Trophoblast cell (in vitro differentiated cells and primary cell): ENCODE measurements at regions not wholly inside any gene's neighbourhood (a gene's known extent, or its start where the extent isn't known, plus 50 kb on each side); places are given as distances from the start of the nearest gene placed in this dataset.
A peak's percentile ranks its signal among the peaks of the same experiment; 100 is the strongest.
"Not testable (repeated sequence)": the region's sequence is repeated elsewhere in the genome, so short reads cannot be mapped to it uniquely, and the experiment has no call there.

Experiments used
- DNase-seq, 2 donors: peaks; one replicate each; pipeline ENCODE4 v3.0.0-alpha.2; 2016
- H2AFZ ChIP-seq: 2 replicates; pipeline ENCODE4 v1.6.1; 2013; ENCODE audit warnings: low read length, moderate library complexity, mild to moderate bottlenecking; ENCODE audit not compliant: insufficient read depth, poor library complexity
- H2AK5ac ChIP-seq: 2 replicates; pipeline ENCODE4 v1.6.1; 2013; ENCODE audit warnings: mild to moderate bottlenecking, low read length
- H2BK120ac ChIP-seq: 2 replicates; pipeline ENCODE4 v1.6.1; 2013; ENCODE audit warnings: low read length, mild to moderate bottlenecking, moderate library complexity; ENCODE audit not compliant: insufficient read depth, poor library complexity
- H2BK12ac ChIP-seq: 2 replicates; pipeline ENCODE4 v1.6.1; 2013; ENCODE audit warnings: mild to moderate bottlenecking, low read length, moderate library complexity
- H2BK5ac ChIP-seq: 2 replicates; pipeline ENCODE4 v1.6.1; 2013; ENCODE audit warnings: low read length, low read depth, moderate library complexity, mild to moderate bottlenecking; ENCODE audit not compliant: poor library complexity
- H3K14ac ChIP-seq: 2 replicates; pipeline ENCODE4 v1.6.1; 2013; ENCODE audit warnings: mild to moderate bottlenecking, low read length
- H3K18ac ChIP-seq: 2 replicates; pipeline ENCODE4 v1.6.1; 2013; ENCODE audit warnings: mild to moderate bottlenecking, low read length
- H3K23ac ChIP-seq: 2 replicates; pipeline ENCODE4 v1.6.1; 2013; ENCODE audit warnings: low read length
- H3K27ac ChIP-seq: 2 replicates; pipeline ENCODE4 v1.5.1; 2013; ENCODE audit warnings: low read depth, mild to moderate bottlenecking, inconsistent platforms, low read length, moderate library complexity
- H3K27me3 ChIP-seq: 2 replicates; pipeline ENCODE4 v1.6.1; 2013; ENCODE audit warnings: inconsistent platforms, mild to moderate bottlenecking, low read length, moderate library complexity; ENCODE audit not compliant: insufficient read depth
- H3K36me3 ChIP-seq, 2 experiments: 1 replicate in 1 of 2; 2 replicates in 1 of 2; pipeline ENCODE4 v1.6.1; 2013; ENCODE audit warnings: low read length in 2 of 2, mild to moderate bottlenecking in 2 of 2, moderate library complexity in 1 of 2; ENCODE audit not compliant: insufficient read depth in 2 of 2, control insufficient read depth in 1 of 2
- H3K4ac ChIP-seq: 2 replicates; pipeline ENCODE4 v1.6.1; 2013; ENCODE audit warnings: low read depth, mild to moderate bottlenecking, low read length, moderate library complexity
- H3K4me1 ChIP-seq, 2 experiments: 1 replicate in 1 of 2; 2 replicates in 1 of 2; pipeline ENCODE4 v1.6.1; 2013; ENCODE audit warnings: low read length in 2 of 2, mild to moderate bottlenecking in 2 of 2, moderate library complexity in 1 of 2; ENCODE audit not compliant: insufficient read depth in 2 of 2, control insufficient read depth in 1 of 2
- H3K4me2 ChIP-seq: 2 replicates; pipeline ENCODE4 v1.6.1; 2013; ENCODE audit warnings: inconsistent platforms, mild to moderate bottlenecking, low read length, moderate library complexity
- H3K4me3 ChIP-seq: 2 replicates; pipeline ENCODE4 v1.5.1; 2013; ENCODE audit warnings: mild to moderate bottlenecking, low read depth, low read length, inconsistent platforms
- H3K79me1 ChIP-seq: one replicate; pipeline ENCODE4 v1.6.1; 2013; ENCODE audit warnings: low read length
- H3K79me2 ChIP-seq: 2 replicates; pipeline ENCODE4 v1.6.1; 2013; ENCODE audit warnings: low read length, mild to moderate bottlenecking; ENCODE audit not compliant: control insufficient read depth, insufficient read depth, poor library complexity
- H3K9ac ChIP-seq: 2 replicates; pipeline ENCODE4 v1.6.1; 2013; ENCODE audit warnings: mild to moderate bottlenecking, low read length
- H3K9me3 ChIP-seq: 2 replicates; pipeline ENCODE4 v1.6.1; 2013; ENCODE audit warnings: low read depth, mild to moderate bottlenecking, control low read depth, inconsistent platforms, low read length; ENCODE audit not compliant: insufficient read depth
- H4K12ac ChIP-seq: 2 replicates; pipeline ENCODE4 v1.6.1; 2013; ENCODE audit warnings: low read depth, mild to moderate bottlenecking, low read length, moderate library complexity
- H4K8ac ChIP-seq: 2 replicates; pipeline ENCODE4 v1.6.1; 2013; ENCODE audit warnings: low read depth, mild to moderate bottlenecking, low read length, moderate library complexity
- H4K91ac ChIP-seq: one replicate; pipeline ENCODE4 v1.6.1; 2013; ENCODE audit warnings: low read depth, mild to moderate bottlenecking, low read length, moderate library complexity
- WGBS: extraction: QIAGEN DNeasy Blood & Tissue Kit; methylation state at CpG from one replicate; pipeline ENCODE4 v1.1.7; 2013; ENCODE audit warnings: missing lambda C conversion rate; ENCODE audit not compliant: insufficient read length, insufficient coverage; ENCODE audit errors: extremely low coverage; 5-methylcytosine and 5-hydroxymethylcytosine counted together

DNA sequence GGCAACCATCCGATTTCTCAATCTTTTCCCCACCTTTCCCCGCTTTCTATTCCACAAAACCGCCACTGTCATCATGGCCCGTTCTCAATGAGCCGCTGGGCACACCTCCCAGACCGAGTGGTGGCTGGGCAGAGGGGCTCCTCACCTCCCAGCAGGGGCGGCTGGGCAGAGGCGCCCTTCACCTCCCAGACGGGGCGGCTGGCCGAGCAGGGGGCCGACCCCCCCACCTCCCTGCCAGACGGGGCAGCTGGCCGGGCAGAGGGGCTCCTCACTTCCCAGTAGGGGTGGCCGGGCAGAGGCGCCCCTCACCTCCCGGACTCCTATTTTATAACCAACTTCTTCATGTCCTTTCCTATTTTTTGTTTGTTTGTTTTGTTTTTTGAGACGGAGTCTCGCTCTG is 1096.5 kb downstream of the ZPLD1 start:
- not testable (repeated sequence) for H4K91ac ChIP-seq, H2BK5ac ChIP-seq, H3K27me3 ChIP-seq, H2AK5ac ChIP-seq, H2BK120ac ChIP-seq, H3K4me2 ChIP-seq, H3K9me3 ChIP-seq, H4K8ac ChIP-seq, H2AFZ ChIP-seq, H3K36me3 ChIP-seq, H3K27ac ChIP-seq, H3K18ac ChIP-seq, H3K9ac ChIP-seq, H3K4ac ChIP-seq, H2BK12ac ChIP-seq, H4K12ac ChIP-seq, H3K14ac ChIP-seq, H3K4me3 ChIP-seq, H3K79me1 ChIP-seq, H3K23ac ChIP-seq, H3K4me1 ChIP-seq, H3K79me2 ChIP-seq
- peak in 1 of 2 donors; percentile 11 for DNase-seq
- WGBS: no CpG with 5 or more reads among the region's 19 CpGs

DNA sequence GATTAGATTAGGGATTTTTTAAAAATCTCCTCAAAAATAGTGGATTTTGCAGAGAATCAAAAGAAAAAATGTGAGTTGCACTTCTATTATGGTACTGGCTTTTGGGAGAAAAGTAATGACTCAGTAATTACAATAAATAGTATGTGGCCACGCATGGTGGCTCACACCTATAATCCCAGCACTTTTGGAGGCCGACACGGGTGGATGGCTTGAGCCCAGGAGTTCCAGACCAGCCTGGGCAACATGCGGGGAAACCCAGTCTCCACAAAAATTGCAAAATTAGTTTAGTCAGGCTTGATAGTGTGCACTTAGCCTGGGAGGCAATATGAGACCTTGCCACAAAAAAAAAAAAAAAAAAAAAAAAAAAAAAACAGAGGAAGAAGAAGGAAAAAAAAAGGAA is 1098.2 kb downstream of the ZPLD1 start:
- H3K14ac ChIP-seq: no peak overlapping the region
- no peaks in the 10 kb centered on the region for H3K27me3 ChIP-seq
- no peak overlapping the region for H3K4me3 ChIP-seq
- H3K9ac ChIP-seq: no peak overlapping the region
- no CpG with 5 or more reads among the region's 4 CpGs for WGBS
- H4K8ac ChIP-seq: no peak overlapping the region
- H2AK5ac ChIP-seq: no peak overlapping the region
- no peak overlapping the region for H3K27ac ChIP-seq
- H3K36me3 ChIP-seq: no peaks in the 10 kb centered on the region
- H3K79me1 ChIP-seq: no peaks in the 10 kb centered on the region
- H3K18ac ChIP-seq: no peak overlapping the region
- no peak overlapping the region for H3K23ac ChIP-seq
- no peak overlapping the region for H2BK12ac ChIP-seq
- no peak for DNase-seq
- H2AFZ ChIP-seq: no peak overlapping the region
- no peak overlapping the region for H3K4ac ChIP-seq
- no peaks in the 10 kb centered on the region for H3K4me1 ChIP-seq
- H2BK120ac ChIP-seq: no peak overlapping the region
- H4K12ac ChIP-seq: no peak overlapping the region
- H4K91ac ChIP-seq: no peak overlapping the region
- no peaks in the 10 kb centered on the region for H3K79me2 ChIP-seq
- no peak overlapping the region for H3K4me2 ChIP-seq
- H2BK5ac ChIP-seq: no peak overlapping the region
- no peaks in the 10 kb centered on the region for H3K9me3 ChIP-seq

DNA sequence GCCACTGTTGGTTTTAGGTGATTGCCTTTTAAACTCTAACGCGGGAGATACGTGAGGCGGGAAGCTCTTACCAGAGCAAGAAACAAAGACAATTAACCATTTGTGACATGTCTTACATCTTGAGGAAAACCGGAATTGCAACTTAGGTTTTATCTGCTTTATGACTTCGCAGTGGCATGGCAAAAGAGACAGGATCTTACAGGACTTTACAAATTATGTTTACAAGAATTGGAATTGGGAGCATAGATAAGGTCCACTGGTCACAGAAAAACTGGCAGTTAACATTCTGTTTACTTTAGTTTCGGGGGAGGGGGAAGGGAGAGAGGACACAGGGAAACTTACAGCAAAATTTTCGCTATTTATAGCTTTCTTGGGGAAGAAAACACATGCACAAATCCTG is 1119.6 kb downstream of the ZPLD1 start:
- no peaks in the 10 kb centered on the region for H3K27me3 ChIP-seq
- H3K79me1 ChIP-seq: no peaks in the 10 kb centered on the region
- H2BK120ac ChIP-seq: no peak overlapping the region
- H3K23ac ChIP-seq: no peak overlapping the region
- no peak overlapping the region for H4K91ac ChIP-seq
- no peak overlapping the region for H3K4ac ChIP-seq
- H3K9me3 ChIP-seq: no peaks in the 10 kb centered on the region
- H2BK12ac ChIP-seq: no peak overlapping the region
- no peak overlapping the region for H3K18ac ChIP-seq
- peak overlapping the region; percentile 14 for H3K4me2 ChIP-seq
- WGBS: no CpG with 5 or more reads among the region's 8 CpGs
- no peaks in the 10 kb centered on the region for H3K36me3 ChIP-seq
- no peak overlapping the region for H4K12ac ChIP-seq
- no peak for DNase-seq
- no peak overlapping the region for H3K4me3 ChIP-seq
- H3K27ac ChIP-seq: no peak overlapping the region
- no peak overlapping the region for H2BK5ac ChIP-seq
- H3K14ac ChIP-seq: no peak overlapping the region
- H3K4me1 ChIP-seq: no peaks in the 10 kb centered on the region
- H3K9ac ChIP-seq: no peak overlapping the region
- no peak overlapping the region for H2AFZ ChIP-seq
- H2AK5ac ChIP-seq: no peak overlapping the region
- no peak overlapping the region for H4K8ac ChIP-seq
- no peaks in the 10 kb centered on the region for H3K79me2 ChIP-seq

DNA sequence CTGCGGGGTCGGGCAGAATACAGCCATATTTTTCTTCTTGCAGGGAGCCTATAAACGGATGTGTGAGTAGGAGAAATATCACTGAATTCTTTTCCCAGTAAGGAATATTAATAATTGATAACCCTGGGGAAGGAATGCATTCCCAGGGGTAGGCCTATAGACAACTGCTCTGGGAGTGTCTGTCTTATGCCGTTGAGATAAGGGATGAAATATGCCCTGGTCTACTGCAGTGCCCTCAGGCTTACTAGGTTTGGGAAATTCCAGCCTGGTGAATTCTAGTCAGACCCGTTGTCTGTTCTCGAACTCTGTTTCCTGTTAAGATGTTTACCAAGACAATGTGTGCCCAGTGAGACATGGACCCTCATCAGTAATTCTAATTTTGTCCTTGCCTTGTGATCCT is 1129.3 kb downstream of the ZPLD1 start:
- not testable (repeated sequence) for H3K18ac ChIP-seq, H2AFZ ChIP-seq, H4K8ac ChIP-seq, H3K9me3 ChIP-seq, H3K23ac ChIP-seq, H2BK5ac ChIP-seq, H3K27ac ChIP-seq, H3K4me3 ChIP-seq, H3K79me2 ChIP-seq, H3K14ac ChIP-seq, H3K36me3 ChIP-seq, H2BK12ac ChIP-seq, H4K12ac ChIP-seq, H4K91ac ChIP-seq, H2AK5ac ChIP-seq, H3K9ac ChIP-seq, H2BK120ac ChIP-seq, H3K27me3 ChIP-seq, H3K4me2 ChIP-seq, H3K4me1 ChIP-seq, H3K4ac ChIP-seq, H3K79me1 ChIP-seq
- WGBS: no CpG with 5 or more reads among the region's 6 CpGs
- DNase-seq: peak in 1 of 2 donors; percentile 17
